WTC11 (cell line): ENCODE measurements at regions not wholly inside any gene's neighbourhood (a gene's known extent, or its start where the extent isn't known, plus 50 kb on each side); places are given as distances from the start of the nearest gene placed in this dataset.

ENCODE experiments used
- ATAC-seq: fragments of 200-7000 bp; cut with Tn5 transposase; 2 replicates; pipeline ENCODE4 v1.10.0; 2021; ENCODE audit warnings: mild to moderate bottlenecking, moderate library complexity
- CTCF ChIA-PET: fragments of 300-600 bp; sonication (Branson Sonifier 250); formaldehyde crosslinking; loops from one replicate; lab custom pipeline; 2021; ENCODE audit warnings: antibody characterized with exemption; lab: Charles Lee
- POLR2A ChIA-PET: fragments of 350-600 bp; sonication (Branson Sonifier 250); formaldehyde crosslinking; loops from one replicate; lab custom pipeline; 2021; ENCODE audit warnings: antibody characterized with exemption; lab: Charles Lee
- DNase-seq: peaks from one replicate; pipeline ENCODE4 v3.0.0; 2021; ENCODE audit warnings: low spot score
- H3K27ac Mint-ChIP-seq: 2 replicates; pipeline ENCODE4 v1.8.0; 2021; ENCODE audit warnings: mixed read lengths
- H3K27me3 Mint-ChIP-seq: 2 replicates; pipeline ENCODE4 v1.8.0; 2021; ENCODE audit warnings: low read depth, mild to moderate bottlenecking, moderate library complexity, mixed read lengths
- H3K36me3 Mint-ChIP-seq: 2 replicates; pipeline ENCODE4 v1.8.0; 2021; ENCODE audit warnings: mixed read lengths
- H3K4me1 Mint-ChIP-seq: 2 replicates; pipeline ENCODE4 v1.8.0; 2022; ENCODE audit warnings: mixed read lengths
- H3K4me3 Mint-ChIP-seq: 2 replicates; pipeline ENCODE4 v1.8.0; 2021; ENCODE audit warnings: mild to moderate bottlenecking, moderate library complexity, mixed read lengths
- H3K9me3 Mint-ChIP-seq: 2 replicates; pipeline ENCODE4 v1.8.0; 2021; ENCODE audit warnings: mixed read lengths
- CBFB ChIP-seq: sonication (generic); formaldehyde crosslinking; IDR thresholded peaks from 2 replicates; pipeline ENCODE4 v1.8.1; 2022; ENCODE audit warnings: mild to moderate bottlenecking, low read depth, missing genetic modification reagents
- CREM ChIP-seq: sonication (generic); formaldehyde crosslinking; IDR thresholded peaks from 2 replicates; pipeline ENCODE4 v1.8.1; 2022; ENCODE audit warnings: mild to moderate bottlenecking, missing genetic modification reagents, moderate library complexity
- HMGA2 ChIP-seq: fragments of 250-450 bp; sonication (Bioruptor Pico); IDR thresholded peaks from 2 replicates; pipeline ENCODE4 v1.4.0; 2021; ENCODE audit warnings: mild to moderate bottlenecking, moderate library complexity
- MXD4 ChIP-seq: fragments of 250-450 bp; sonication (Bioruptor Pico); IDR thresholded peaks from 2 replicates; pipeline ENCODE4 v1.8.0; 2021; ENCODE audit warnings: mild to moderate bottlenecking, moderate library complexity, borderline replicate concordance
- NFATC4 ChIP-seq: fragments of 250-450 bp; sonication (Bioruptor Pico); IDR thresholded peaks from 2 replicates; pipeline ENCODE4 v1.9.0; 2021; ENCODE audit warnings: mild to moderate bottlenecking
- STAT6 ChIP-seq: sonication (generic); formaldehyde crosslinking; conservative IDR thresholded peaks from 2 replicates; pipeline ENCODE4 v1.8.1; 2023; ENCODE audit warnings: mild to moderate bottlenecking, low read depth, missing genetic modification reagents, moderate library complexity
- ZNF281 ChIP-seq: sonication (generic); formaldehyde crosslinking; IDR thresholded peaks from 2 replicates; pipeline ENCODE4 v1.8.0; 2023; ENCODE audit warnings: mild to moderate bottlenecking, missing genetic modification reagents
- ZNF416 ChIP-seq: fragments of 250-450 bp; sonication (Bioruptor Pico); IDR thresholded peaks from 2 replicates; pipeline ENCODE4 v1.9.0; 2021; ENCODE audit warnings: mild to moderate bottlenecking, inconsistent platforms
- TF ChIP-seq, protein P1 (sequence below): sonication (generic); formaldehyde crosslinking; IDR thresholded peaks from 2 replicates; pipeline ENCODE4 v1.8.0; 2022; ENCODE audit warnings: mild to moderate bottlenecking, missing genetic modification reagents
- TF ChIP-seq, protein P2 (sequence below): sonication (generic); formaldehyde crosslinking; IDR thresholded peaks from 2 replicates; pipeline ENCODE4 v1.8.1; 2023; ENCODE audit warnings: mild to moderate bottlenecking, missing genetic modification reagents, borderline replicate concordance
- TF ChIP-seq, protein P3 (sequence below): fragments of 250-450 bp; sonication (Bioruptor Pico); IDR thresholded peaks from 2 replicates; pipeline ENCODE4 v1.9.0; 2021; ENCODE audit warnings: mild to moderate bottlenecking
- TF ChIP-seq, protein P4 (sequence below): sonication (generic); formaldehyde crosslinking; IDR thresholded peaks from 2 replicates; pipeline ENCODE4 v1.8.0; 2023; ENCODE audit warnings: missing genetic modification reagents, mild to moderate bottlenecking, borderline replicate concordance
- TF ChIP-seq, protein P5 (sequence below): fragments of 250-450 bp; sonication (Bioruptor Pico); conservative IDR thresholded peaks from 2 replicates; pipeline ENCODE4 v1.9.0; 2021; ENCODE audit warnings: mild to moderate bottlenecking

DNA sequence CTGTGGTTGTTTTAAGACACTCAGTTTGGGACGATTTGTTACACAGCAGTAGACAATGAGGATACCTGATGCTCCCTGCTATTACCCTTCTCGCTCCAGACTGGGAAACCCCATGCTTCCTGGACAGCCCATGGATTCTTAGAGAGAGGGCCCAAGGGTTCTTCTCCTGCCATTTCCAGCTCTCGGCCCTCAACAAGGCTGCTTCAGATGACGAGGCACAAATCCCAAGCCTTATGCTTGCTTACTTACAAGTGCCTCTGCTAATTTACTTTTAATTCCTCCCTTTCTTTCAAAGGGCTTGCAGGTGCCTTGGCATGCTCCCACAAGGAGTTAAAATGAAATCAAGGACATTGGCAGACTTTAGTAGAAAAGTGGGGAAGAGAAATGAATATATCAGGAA lies 79.4 kb downstream of the GADD45G start:
- CTCF ChIA-PET = no interaction called here
- Mint-ChIP-seq H3K36me3 (peaks cover 23% of the 10 kb centered on the region), H3K4me1 (peaks cover 43% of the 10 kb centered on the region), H3K27me3 (peaks cover 21% of the 10 kb centered on the region)
- TF ChIP-seq STAT6 (CRISPR knock-in tag) (no peak), NFATC4 (CRISPR knock-in tag) (no peak), MXD4 (CRISPR knock-in tag) (no peak), CBFB (CRISPR knock-in tag) (no peak)
- TF ChIP-seq, protein P1, sequence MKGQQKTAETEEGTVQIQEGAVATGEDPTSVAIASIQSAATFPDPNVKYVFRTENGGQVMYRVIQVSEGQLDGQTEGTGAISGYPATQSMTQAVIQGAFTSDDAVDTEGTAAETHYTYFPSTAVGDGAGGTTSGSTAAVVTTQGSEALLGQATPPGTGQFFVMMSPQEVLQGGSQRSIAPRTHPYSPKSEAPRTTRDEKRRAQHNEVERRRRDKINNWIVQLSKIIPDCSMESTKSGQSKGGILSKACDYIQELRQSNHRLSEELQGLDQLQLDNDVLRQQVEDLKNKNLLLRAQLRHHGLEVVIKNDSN (CRISPR knock-in tag) = no peak
- TF ChIP-seq, all 79 proteins: peak for 0
- Mint-ChIP-seq H3K27ac (no peak overlapping the region), H3K9me3 (peaks cover 10% of the 10 kb centered on the region), H3K4me3 (no peak overlapping the region)
- DNase-seq (no peak), ATAC-seq (no peak)
- POLR2A ChIA-PET = interaction anchor here (1.2 kb wide), 1 partner anchor 11 kb away, joined by 3 read pairs; no protein-coding TSS in a partner anchor

- ChIA-PET CTCF (no interaction called here), POLR2A (no interaction called here)
- Mint-ChIP-seq H3K4me1 (peaks cover 35% of the 10 kb centered on the region), H3K27me3 (peaks cover 12% of the 10 kb centered on the region), H3K36me3 (peaks cover 15% of the 10 kb centered on the region), H3K27ac (no peak overlapping the region), H3K4me3 (no peak overlapping the region), H3K9me3 (peaks cover 5% of the 10 kb centered on the region)
- no peak for DNase-seq
- no peak for ATAC-seq
- TF ChIP-seq, protein P2, sequence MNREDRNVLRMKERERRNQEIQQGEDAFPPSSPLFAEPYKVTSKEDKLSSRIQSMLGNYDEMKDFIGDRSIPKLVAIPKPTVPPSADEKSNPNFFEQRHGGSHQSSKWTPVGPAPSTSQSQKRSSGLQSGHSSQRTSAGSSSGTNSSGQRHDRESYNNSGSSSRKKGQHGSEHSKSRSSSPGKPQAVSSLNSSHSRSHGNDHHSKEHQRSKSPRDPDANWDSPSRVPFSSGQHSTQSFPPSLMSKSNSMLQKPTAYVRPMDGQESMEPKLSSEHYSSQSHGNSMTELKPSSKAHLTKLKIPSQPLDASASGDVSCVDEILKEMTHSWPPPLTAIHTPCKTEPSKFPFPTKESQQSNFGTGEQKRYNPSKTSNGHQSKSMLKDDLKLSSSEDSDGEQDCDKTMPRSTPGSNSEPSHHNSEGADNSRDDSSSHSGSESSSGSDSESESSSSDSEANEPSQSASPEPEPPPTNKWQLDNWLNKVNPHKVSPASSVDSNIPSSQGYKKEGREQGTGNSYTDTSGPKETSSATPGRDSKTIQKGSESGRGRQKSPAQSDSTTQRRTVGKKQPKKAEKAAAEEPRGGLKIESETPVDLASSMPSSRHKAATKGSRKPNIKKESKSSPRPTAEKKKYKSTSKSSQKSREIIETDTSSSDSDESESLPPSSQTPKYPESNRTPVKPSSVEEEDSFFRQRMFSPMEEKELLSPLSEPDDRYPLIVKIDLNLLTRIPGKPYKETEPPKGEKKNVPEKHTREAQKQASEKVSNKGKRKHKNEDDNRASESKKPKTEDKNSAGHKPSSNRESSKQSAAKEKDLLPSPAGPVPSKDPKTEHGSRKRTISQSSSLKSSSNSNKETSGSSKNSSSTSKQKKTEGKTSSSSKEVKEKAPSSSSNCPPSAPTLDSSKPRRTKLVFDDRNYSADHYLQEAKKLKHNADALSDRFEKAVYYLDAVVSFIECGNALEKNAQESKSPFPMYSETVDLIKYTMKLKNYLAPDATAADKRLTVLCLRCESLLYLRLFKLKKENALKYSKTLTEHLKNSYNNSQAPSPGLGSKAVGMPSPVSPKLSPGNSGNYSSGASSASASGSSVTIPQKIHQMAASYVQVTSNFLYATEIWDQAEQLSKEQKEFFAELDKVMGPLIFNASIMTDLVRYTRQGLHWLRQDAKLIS (CRISPR knock-in tag) = no peak
- TF ChIP-seq HMGA2 (CRISPR knock-in tag) (no peak), CREM (CRISPR knock-in tag) (no peak), ZNF416 (no peak), ZNF281 (CRISPR knock-in tag) (no peak)
- TF ChIP-seq, protein P3, sequence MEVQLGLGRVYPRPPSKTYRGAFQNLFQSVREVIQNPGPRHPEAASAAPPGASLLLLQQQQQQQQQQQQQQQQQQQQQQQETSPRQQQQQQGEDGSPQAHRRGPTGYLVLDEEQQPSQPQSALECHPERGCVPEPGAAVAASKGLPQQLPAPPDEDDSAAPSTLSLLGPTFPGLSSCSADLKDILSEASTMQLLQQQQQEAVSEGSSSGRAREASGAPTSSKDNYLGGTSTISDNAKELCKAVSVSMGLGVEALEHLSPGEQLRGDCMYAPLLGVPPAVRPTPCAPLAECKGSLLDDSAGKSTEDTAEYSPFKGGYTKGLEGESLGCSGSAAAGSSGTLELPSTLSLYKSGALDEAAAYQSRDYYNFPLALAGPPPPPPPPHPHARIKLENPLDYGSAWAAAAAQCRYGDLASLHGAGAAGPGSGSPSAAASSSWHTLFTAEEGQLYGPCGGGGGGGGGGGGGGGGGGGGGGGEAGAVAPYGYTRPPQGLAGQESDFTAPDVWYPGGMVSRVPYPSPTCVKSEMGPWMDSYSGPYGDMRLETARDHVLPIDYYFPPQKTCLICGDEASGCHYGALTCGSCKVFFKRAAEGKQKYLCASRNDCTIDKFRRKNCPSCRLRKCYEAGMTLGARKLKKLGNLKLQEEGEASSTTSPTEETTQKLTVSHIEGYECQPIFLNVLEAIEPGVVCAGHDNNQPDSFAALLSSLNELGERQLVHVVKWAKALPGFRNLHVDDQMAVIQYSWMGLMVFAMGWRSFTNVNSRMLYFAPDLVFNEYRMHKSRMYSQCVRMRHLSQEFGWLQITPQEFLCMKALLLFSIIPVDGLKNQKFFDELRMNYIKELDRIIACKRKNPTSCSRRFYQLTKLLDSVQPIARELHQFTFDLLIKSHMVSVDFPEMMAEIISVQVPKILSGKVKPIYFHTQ (CRISPR knock-in tag) = no peak
- TF ChIP-seq, protein P4, sequence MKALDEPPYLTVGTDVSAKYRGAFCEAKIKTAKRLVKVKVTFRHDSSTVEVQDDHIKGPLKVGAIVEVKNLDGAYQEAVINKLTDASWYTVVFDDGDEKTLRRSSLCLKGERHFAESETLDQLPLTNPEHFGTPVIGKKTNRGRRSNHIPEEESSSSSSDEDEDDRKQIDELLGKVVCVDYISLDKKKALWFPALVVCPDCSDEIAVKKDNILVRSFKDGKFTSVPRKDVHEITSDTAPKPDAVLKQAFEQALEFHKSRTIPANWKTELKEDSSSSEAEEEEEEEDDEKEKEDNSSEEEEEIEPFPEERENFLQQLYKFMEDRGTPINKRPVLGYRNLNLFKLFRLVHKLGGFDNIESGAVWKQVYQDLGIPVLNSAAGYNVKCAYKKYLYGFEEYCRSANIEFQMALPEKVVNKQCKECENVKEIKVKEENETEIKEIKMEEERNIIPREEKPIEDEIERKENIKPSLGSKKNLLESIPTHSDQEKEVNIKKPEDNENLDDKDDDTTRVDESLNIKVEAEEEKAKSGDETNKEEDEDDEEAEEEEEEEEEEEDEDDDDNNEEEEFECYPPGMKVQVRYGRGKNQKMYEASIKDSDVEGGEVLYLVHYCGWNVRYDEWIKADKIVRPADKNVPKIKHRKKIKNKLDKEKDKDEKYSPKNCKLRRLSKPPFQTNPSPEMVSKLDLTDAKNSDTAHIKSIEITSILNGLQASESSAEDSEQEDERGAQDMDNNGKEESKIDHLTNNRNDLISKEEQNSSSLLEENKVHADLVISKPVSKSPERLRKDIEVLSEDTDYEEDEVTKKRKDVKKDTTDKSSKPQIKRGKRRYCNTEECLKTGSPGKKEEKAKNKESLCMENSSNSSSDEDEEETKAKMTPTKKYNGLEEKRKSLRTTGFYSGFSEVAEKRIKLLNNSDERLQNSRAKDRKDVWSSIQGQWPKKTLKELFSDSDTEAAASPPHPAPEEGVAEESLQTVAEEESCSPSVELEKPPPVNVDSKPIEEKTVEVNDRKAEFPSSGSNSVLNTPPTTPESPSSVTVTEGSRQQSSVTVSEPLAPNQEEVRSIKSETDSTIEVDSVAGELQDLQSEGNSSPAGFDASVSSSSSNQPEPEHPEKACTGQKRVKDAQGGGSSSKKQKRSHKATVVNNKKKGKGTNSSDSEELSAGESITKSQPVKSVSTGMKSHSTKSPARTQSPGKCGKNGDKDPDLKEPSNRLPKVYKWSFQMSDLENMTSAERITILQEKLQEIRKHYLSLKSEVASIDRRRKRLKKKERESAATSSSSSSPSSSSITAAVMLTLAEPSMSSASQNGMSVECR = no peak
- TF ChIP-seq, protein P5, sequence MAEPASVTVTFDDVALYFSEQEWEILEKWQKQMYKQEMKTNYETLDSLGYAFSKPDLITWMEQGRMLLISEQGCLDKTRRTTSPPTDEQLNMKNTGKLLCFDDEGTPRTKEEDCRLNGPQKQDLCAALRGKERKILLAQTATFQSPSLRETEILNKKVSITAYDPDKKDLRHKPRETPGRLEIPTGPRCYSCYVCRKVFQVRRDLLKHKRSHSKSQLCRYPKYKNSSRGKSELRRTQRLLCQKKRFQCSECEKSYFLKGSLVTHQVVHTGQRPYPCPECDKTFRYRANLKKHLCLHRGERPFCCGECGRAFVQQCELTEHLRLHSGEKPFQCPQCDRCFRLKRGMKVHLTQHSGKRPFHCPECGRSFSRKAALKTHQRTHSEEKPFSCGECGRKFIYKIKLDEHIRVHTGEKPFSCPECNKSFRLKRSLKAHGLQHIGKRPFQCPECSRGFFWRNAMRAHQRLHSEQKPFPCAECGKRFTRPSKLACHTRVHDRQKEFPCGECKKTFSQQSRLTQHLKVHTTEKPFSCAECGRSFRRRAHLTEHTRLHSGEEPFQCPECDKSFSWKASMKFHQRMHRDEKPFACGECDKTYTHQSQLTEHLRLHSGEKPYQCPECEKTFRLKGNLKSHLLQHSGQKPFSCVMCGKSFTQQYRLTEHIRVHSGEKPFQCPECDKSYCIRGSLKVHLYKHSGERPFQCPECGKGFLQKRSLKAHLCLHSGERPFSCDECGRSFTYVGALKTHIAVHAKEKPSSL = no peak
Observed at GRCh38 chr9:89684912-89685636, 80.3 kb downstream of the GADD45G start.
